Fibroblast of villous mesenchyme (primary cell): ENCODE measurements at regions not wholly inside any gene's neighbourhood (a gene's known extent, or its start where the extent isn't known, plus 50 kb on each side); places are given as distances from the start of the nearest gene placed in this dataset.
"Not testable (repeated sequence)": the region's sequence is repeated elsewhere in the genome, so short reads cannot be mapped to it uniquely, and the experiment has no call there.

Source experiments
- DNase-seq: peaks from one replicate; pipeline ENCODE4 v3.0.0-alpha.2; 2010; ENCODE audit warnings: low read depth
- H3K4me3 ChIP-seq: 2 replicates; pipeline ENCODE4 v1.5.1; 2011; ENCODE audit warnings: low read depth, mild to moderate bottlenecking, low read length
- TF ChIP-seq, protein P1 (sequence below): IDR thresholded peaks from 2 replicates; pipeline ENCODE4 v1.5.1; 2012; ENCODE audit warnings: low read depth, mild to moderate bottlenecking, low read length; ENCODE audit not compliant: insufficient read depth

DNA sequence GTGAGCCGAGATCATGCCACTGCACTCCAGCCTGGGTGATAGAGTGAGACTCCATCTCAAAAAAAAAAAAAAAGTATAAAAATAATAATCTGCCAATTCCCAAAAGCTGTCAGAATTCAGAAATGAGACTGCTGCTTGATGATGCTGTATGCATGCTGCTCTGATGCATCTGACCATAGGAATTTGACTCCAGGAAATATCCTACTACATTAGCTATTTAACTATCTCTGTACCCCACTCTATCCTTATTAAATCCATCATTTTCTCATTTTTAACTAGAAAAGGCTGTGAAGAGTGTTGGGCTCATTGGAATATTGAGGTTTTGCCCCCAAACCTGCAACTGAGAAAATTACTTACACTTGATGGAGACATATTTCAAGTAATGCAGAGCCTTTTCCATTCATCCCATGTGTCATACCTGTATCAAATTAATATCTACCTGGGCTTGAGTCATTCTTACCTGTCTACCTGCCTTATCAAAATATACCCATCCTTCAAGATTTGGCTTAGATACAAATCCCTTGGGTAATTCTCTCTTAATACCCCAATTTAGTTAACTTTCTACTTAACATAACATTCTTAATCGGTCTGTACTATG is 135.2 kb upstream of the PREP start:
- DNase-seq: no peak

GRCh38 chr6:105536961-105537360 is 134.1 kb upstream of the PREP start:
- no peak overlapping the region for H3K4me3 ChIP-seq
- TF ChIP-seq, protein P1, sequence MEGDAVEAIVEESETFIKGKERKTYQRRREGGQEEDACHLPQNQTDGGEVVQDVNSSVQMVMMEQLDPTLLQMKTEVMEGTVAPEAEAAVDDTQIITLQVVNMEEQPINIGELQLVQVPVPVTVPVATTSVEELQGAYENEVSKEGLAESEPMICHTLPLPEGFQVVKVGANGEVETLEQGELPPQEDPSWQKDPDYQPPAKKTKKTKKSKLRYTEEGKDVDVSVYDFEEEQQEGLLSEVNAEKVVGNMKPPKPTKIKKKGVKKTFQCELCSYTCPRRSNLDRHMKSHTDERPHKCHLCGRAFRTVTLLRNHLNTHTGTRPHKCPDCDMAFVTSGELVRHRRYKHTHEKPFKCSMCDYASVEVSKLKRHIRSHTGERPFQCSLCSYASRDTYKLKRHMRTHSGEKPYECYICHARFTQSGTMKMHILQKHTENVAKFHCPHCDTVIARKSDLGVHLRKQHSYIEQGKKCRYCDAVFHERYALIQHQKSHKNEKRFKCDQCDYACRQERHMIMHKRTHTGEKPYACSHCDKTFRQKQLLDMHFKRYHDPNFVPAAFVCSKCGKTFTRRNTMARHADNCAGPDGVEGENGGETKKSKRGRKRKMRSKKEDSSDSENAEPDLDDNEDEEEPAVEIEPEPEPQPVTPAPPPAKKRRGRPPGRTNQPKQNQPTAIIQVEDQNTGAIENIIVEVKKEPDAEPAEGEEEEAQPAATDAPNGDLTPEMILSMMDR: no peak
- no peak for DNase-seq

More for the DNA sequence above, 135.2 kb upstream of the PREP start:
- TF ChIP-seq, protein P1: no peak
- no peak overlapping the region for H3K4me3 ChIP-seq

- TF ChIP-seq, protein P1: no peak
- H3K4me3 ChIP-seq: no peak overlapping the region
- DNase-seq: no peak
Observed at GRCh38 chr6:105533301-105533700, 130.4 kb upstream of the PREP start.

GRCh38 chr6:105526225-105526872 is 123.5 kb upstream of the PREP start:
- TF ChIP-seq, protein P1: no peak
- no peak for DNase-seq
- no peak overlapping the region for H3K4me3 ChIP-seq

GRCh38 chr6:105522626-105523322 is 119.9 kb upstream of the PREP start:
- TF ChIP-seq, protein P1: no peak
- peak; percentile 45 for DNase-seq
- H3K4me3 ChIP-seq: no peak overlapping the region

- TF ChIP-seq, protein P1: peak; percentile 7
- no peak overlapping the region for H3K4me3 ChIP-seq
- DNase-seq: no peak
Observed at GRCh38 chr6:105519954-105520353, 117.1 kb upstream of the PREP start.

DNA sequence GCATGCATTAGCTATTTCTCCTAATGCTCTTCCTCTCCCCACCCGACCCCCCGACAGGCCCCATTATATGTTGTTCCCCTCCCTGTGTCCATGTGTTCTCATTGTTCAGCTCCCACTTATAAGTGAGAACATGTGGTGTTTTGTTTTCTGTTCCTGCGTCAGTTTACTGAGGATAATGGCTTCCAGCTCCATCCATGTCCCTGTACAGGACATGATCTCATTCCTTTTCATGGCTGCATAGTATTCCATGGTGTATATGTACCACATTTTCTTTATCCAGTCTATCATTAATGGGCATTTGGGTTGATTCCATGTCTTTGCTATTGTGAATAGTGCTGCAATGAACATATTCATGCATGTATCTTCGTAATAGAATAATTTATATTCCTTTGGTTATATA is 116.1 kb upstream of the PREP start:
- not testable (repeated sequence) for H3K4me3 ChIP-seq, DNase-seq
